HG02981 (cell line): ENCODE measurements at regions not wholly inside any gene's neighbourhood (a gene's known extent, or its start where the extent isn't known, plus 50 kb on each side); places are given as distances from the start of the nearest gene placed in this dataset.

Experiments used
- ATAC-seq: cut with Tn5 transposase; IDR thresholded peaks from one replicate; pipeline ENCODE4 v1.9.1; 2021; ENCODE audit warnings: mild to moderate bottlenecking, moderate library complexity; ENCODE audit not compliant: unreplicated experiment

- ATAC-seq = no peak
Measured at GRCh38 chr3:804211-804610, 288.6 kb upstream of the CNTN6 start.

DNA sequence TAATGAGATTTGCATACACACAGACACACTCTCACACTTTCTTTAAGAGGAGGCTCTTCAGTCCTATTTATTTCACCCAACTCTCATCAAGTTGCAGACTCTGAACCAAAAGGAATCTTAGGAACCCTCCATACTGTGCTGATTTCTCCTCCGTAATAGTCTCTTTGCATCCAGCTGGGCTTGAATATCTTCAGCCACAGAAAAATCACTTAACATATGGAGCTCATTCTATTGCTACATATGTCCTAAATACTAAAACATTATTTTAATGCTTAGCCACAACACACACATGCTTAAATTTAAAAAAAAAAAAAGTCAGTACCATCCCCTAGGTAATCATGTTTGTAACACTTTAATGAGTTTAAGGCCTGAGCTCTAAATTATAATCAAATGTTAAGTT lies 287.5 kb upstream of the CNTN6 start:
- ATAC-seq = no peak

GRCh38 chr3:806006-806405 lies 286.8 kb upstream of the CNTN6 start:
- no peak for ATAC-seq

- ATAC-seq = no peak
Measured at GRCh38 chr3:816605-817004, 276.2 kb upstream of the CNTN6 start.

DNA sequence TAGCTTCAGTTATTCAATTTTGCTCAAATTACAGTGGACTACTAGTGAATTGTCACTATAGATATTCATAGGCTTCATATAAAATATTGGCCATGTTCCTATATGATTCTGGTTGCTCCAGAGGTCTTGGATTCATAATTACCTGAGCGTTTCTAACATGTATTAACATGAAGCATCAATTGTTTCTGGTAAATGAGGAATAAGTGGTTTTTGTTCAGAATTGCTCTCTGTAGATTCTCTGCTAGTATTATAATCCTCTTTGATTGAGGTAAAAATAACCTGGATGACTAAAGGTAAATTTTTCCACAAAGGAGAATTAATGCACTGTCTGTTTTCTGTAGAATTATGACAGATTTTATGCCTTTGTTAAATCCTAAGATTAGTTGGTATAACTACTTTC lies 258.1 kb upstream of the CNTN6 start:
- ATAC-seq = no peak

DNA sequence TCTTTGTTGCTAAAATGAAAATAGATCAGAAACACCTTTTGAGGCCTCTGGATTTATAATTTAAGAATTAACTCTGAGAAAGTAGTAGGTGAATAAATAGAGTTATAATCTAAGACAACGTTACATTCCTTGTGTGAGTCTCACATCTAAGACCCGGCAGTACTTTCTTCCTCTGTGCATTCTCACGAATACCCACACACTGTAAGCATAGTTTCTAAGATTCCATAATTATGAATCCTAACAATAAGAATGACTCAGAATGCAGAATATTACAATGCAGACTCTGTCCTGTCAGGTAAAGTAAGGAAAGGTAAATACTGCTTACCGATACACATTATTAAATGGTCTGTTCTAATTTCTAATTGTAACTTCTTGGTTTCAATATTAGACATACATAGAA lies 257.7 kb upstream of the CNTN6 start:
- no peak for ATAC-seq

GRCh38 chr3:839981-840380 lies 252.8 kb upstream of the CNTN6 start:
- ATAC-seq = no peak

DNA sequence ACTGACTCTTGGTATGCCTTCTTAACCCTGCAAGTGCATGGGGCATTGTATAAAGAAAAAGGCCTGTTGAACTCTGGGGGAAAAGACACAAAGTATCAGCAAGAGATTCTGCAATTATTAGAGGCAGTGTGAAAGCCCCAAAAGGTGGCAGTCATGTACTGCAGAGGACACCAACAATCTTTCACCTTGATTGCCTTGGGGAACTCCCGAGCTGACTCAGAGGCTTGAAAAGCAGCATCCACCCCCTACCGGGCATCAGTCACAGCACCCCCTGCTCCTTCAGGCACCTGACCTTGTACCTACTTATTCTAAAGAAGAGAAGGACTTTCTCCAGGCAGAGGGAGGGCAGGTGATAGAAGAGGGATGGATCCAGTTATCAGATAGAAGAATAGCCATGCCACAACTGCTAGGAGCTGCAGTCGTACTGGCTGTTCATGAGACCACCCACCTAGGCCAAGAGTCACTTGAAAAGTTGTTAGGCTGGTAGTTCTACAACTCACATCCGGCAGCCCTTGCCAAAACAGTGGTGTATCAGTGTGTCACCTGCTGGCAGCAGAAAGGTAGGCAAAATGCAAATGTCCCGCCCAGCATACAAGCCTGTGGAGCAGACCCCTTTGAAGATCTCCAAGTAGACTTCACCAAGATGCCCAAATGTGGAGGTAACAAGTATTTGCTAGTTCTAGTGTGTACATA lies 241.6 kb upstream of the CNTN6 start:
- no peak for ATAC-seq

DNA sequence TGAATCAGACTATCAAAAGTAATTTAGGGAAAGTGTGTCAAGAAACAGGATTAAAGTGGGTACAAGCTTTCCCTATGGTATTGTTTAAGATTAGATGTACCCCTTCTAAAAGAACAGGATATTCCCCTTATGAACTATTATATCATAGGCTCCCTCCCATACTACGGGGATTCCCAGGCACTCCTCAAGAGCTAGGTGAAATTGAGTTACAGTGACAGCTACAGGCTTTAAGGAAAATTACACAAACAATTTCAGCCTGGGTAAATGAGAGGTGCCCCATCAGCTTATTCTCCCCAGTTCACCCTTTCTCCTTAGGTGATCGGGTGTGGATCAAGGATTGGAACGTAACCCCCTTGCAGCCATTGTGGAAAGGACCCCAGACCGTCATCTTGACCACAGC lies 240.8 kb upstream of the CNTN6 start:
- no peak for ATAC-seq

DNA sequence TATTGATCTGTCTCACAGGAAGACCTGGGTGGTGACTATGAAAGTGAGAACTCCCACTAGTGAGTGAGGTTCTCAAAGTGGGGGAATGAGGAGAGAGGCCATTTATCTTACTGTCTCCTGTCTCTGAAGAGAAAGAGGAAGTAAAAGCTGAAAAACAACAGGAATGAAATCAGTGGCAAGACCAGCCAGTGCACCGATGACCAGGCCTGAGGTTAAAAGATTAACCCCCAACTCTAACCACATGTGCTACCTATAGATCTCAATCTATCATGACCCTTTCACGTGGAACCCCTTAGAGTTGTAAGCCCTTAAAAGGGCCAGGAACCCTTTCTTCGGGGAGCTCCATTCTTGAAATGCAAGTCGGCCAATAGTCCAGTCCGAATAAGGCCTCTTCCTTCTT lies 239.3 kb upstream of the CNTN6 start:
- ATAC-seq = no peak

DNA sequence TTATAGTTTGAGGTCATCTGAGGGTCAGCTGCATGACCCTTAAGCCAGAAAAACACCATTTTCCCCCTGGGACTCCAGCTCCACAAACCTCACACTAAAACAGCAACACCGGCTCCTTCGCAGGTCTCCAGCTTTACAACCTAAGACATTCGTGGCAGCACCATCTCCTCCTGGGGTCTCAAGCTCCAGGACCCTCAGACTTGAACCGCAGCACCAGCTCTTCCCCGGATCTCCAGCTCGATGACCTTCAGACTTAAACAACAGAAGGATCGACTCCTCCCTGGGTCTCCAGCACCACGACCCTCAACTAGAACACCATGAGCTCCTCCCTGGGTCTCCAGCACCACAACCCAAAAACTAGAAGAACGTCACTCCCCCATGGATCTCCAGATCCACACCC lies 233.7 kb upstream of the CNTN6 start:
- no peak for ATAC-seq

DNA sequence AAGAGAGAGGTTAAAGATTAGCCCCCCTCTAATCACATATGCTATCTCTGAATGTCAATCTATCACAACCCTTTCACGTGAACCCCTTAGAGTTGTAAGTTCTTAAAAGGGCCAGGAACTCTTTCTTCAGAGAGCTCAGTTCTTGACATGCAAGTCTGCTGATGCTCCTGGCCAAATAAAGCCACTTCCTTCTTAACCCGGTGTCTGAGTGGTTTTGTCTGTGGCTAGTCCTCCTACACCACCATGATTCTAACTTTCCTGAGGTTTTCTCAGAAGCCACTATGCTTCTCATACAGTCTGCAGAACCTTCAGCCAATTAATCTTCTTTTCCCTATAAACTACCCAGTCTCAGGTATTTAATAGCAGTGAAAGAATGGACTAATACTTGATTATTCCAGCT lies 231.1 kb upstream of the CNTN6 start:
- no peak for ATAC-seq

DNA sequence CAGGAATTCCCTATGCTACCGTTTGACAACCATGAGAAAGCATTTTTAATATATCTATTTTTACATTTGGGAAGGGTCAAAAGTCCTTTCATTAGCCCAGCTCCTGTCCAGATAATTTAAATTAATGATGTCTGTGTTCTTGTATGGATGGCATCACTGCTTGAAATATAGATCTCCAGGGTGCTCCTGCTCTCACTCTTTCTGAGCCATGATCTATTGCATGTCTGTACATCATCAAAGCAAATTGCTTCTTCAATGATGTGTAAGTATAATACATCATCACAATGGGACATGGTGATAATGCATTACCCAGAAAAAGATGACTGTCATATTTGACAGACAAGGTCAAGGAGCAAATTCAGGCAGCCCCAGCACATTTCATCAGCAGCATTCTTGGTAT lies 223.6 kb upstream of the CNTN6 start:
- no peak for ATAC-seq

GRCh38 chr3:869734-870133 lies 223.1 kb upstream of the CNTN6 start:
- no peak for ATAC-seq

DNA sequence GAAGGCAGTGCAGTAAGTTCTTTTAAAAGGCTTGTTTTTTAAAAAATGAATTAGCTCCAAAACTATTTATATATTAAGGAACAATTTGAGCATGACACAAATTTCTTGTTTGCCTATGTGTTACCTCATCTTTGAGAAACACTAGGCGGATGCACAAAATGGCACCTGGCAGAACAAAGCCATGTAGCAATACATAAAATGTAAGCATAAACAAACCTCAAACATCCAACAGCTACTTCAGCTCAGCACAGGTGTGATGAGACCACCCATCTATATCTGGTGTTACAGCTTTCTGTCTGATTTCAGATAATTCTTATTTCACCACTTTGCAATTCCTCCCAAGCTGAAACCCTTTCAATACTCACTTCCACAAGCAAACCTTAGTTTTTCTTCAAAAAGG lies 221.2 kb upstream of the CNTN6 start:
- ATAC-seq = no peak

DNA sequence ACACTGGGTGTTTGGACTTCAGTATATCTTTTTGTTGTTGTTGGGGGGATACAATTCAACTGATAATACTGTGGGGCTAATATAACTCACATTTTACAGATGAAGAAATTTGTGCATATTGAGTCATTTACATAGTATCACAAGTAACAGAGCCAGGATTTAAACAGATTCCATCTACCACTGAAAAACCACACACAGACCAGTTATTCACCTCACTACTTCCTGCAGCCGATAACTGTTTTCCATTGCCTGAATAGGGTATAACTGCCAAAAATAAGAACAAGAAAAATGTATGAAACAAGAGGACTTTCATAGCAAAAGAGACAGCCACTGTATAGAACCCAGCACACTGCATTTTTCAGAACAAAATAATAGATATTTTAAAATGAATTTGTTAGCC lies 215.8 kb upstream of the CNTN6 start:
- no peak for ATAC-seq

GRCh38 chr3:878746-879145 lies 214.1 kb upstream of the CNTN6 start:
- ATAC-seq = no peak

- no peak for ATAC-seq
Measured at GRCh38 chr3:880371-880770, 212.5 kb upstream of the CNTN6 start.

DNA sequence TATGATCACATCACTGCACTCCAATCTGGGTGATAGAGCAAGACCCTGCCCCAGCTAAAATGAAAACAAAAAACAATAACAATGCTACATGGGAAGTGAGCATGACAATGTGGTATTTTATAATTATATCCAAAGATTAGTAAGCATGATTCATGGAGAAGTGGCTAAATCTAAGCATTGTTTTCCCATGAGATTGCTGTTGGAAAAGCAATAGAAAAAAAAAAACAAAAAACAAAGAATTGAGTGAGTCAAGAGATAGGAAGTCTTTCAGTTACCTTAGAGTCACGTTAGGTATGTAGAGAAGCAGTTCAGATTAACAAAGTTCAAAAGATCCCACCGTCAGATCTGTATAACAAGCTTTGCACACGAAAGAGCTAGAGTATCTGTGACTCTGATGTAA lies 210.3 kb upstream of the CNTN6 start:
- ATAC-seq = no peak

GRCh38 chr3:901953-902778 lies 190.7 kb upstream of the CNTN6 start:
- peak; percentile 82 for ATAC-seq

DNA sequence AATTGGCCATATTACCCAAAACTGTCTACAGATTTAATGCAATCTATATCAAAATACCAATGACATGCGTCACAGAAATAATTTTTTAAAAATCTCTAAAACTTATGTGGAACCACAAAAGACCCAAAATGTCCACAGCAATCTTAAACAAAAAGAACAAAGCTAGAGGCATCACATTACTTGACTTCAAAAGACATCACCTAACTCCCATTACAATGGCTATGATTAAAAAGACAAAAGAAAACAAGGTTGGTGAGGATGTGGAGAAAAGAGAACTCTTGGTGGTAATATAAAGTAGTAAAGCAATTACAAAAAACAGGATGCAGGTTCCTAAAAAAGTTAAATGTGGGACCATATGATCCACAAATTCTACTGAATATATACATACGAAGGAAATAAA lies 187.6 kb upstream of the CNTN6 start:
- no peak for ATAC-seq

GRCh38 chr3:906739-907138 lies 186.1 kb upstream of the CNTN6 start:
- ATAC-seq = no peak

DNA sequence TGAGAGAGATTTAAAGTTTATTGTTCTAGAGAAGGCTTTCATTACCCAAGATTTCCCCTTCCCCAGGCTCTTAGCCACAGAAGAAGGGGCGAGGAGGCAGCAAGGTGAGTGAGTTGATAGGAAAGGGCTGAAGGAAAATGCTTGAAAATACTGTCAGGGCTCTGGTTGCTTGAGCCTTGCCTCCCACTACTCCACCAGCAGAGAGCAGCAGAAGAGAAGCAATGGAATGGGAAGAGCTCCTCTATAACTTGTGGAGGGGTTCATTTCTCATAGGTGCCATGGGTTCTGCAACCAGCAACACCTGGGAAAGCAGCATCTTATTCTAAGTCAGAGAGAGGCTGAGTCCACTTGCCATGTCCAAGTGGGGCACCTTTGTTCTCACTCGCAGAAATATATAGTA lies 184.0 kb upstream of the CNTN6 start:
- ATAC-seq = no peak
